Stomach (tissue), 4 donors: ENCODE measurements at regions not wholly inside any gene's neighbourhood (a gene's known extent, or its start where the extent isn't known, plus 50 kb on each side); places are given as distances from the start of the nearest gene placed in this dataset.

Experiments
- CTCF ChIP-seq, 7 experiments: fragments of 450-650 bp in 4 of 7; fragments of 200-600 bp in 3 of 7; sonication (generic) in 3 of 7; IDR thresholded peaks; one replicate each; pipeline ENCODE4 v1.5.1; 2016 to 2019; ENCODE audit warnings: antibody characterized with exemption in 7 of 7, control low read depth in 2 of 7, mild to moderate bottlenecking in 1 of 7
- EP300 ChIP-seq: sonication (generic); formaldehyde crosslinking; IDR thresholded peaks from one replicate; pipeline ENCODE4 v1.6.1; 2017; ENCODE audit warnings: antibody characterized with exemption
- POLR2A ChIP-seq, 4 donors: fragments of 450-650 bp; IDR thresholded peaks; one replicate each; pipeline ENCODE4 v1.6.1; 2016; ENCODE audit warnings: antibody characterized with exemption in 4 of 4, control low read depth in 2 of 4, mild to moderate bottlenecking in 1 of 4, moderate library complexity in 1 of 4

- no peak for TF ChIP-seq CTCF (IDR thresholded peaks at IDR 0.05)
- TF ChIP-seq POLR2A (IDR thresholded peaks at IDR 0.05) = no peak
- no peak for TF ChIP-seq EP300
These were observed 146.6 kb downstream of the RDH14 start for GRCh38 chr2:18413676-18414396.
